Stimulated activated naive CD8-positive, alpha-beta T cell treated with anti-CD3 and anti-CD28 coated beads, Interleukin-15, Interleukin-2, amounts not matched to agents 100 U/mL and 50 U/mL, for 24 hours (primary cell): ENCODE measurements at regions not wholly inside any gene's neighbourhood (a gene's known extent, or its start where the extent isn't known, plus 50 kb on each side); places are given as distances from the start of the nearest gene placed in this dataset.
"Not testable (repeated sequence)": the region's sequence is repeated elsewhere in the genome, so short reads cannot be mapped to it uniquely, and the experiment has no call there.

Experiments
- ATAC-seq: fragments of 150-1000 bp; cut with Tn5 transposase; one replicate; pipeline ENCODE4 v1.10.0; 2021
- DNase-seq: peaks from one replicate; pipeline ENCODE4 v3.0.0; 2021

- ATAC-seq: no peak
Observed at GRCh38 chr11:92168936-92169335, 55.7 kb upstream of the FAT3 start.

GRCh38 chr11:92167571-92167970, 57.0 kb upstream of the FAT3 start:
- no peak for DNase-seq
- no peak for ATAC-seq

More at GRCh38 chr11:92168936-92169335, 55.7 kb upstream of the FAT3 start:
- no peak for DNase-seq

- no peak for ATAC-seq
- DNase-seq: no peak
Observed at GRCh38 chr11:92166335-92166734, 58.3 kb upstream of the FAT3 start.

GRCh38 chr11:92163879-92164278, 60.7 kb upstream of the FAT3 start:
- ATAC-seq (no peak), DNase-seq (no peak)

DNA sequence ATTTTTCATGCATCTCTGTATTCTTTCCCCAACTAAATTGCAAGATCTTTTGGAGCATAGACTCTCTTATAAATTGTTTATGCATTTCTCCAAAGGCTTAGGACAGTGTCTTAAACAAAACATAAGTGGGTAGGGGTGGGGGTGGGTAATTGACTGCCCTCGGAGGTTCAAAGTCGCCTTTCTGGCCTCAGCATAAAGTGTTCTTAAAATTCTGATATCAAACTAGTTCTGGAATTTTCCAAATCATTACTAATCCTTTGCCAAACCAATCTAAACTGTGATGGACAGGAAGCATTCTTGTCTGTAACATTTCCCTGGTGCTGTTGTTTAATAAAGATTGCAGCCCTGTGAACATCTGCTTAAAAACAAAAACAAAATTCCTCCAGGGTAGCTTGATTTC, 61.8 kb upstream of the FAT3 start:
- DNase-seq (no peak), ATAC-seq (no peak)

GRCh38 chr11:92159931-92160330, 64.7 kb upstream of the FAT3 start:
- DNase-seq (no peak), ATAC-seq (no peak)

GRCh38 chr11:92157390-92157789, 67.2 kb upstream of the FAT3 start:
- ATAC-seq, DNase-seq: not testable (repeated sequence)

- ATAC-seq (no peak), DNase-seq (no peak)
Observed at GRCh38 chr11:92154611-92155010, 70.0 kb upstream of the FAT3 start.

DNA sequence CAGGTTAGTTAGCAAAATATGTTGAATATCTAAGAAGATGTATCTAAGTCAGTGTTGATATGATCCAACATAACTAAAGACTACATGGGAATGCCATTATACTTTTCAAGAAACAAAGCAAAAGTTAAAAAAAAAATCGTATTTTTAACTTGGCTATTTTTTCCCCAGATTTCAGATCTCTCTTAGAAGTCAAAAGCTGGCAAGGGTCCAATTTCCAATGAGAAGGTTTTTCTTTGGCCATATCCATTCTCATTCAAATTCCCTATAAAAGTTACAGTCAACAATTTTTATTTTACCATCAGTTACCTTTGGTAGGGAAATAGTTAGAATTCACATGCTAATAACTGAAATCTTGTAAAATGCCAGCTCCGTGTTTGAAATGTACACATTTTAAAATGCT, 70.5 kb upstream of the FAT3 start:
- no peak for DNase-seq
- no peak for ATAC-seq

- no peak for ATAC-seq
Observed at GRCh38 chr11:92153542-92153941, 71.1 kb upstream of the FAT3 start.

GRCh38 chr11:92152245-92152644, 72.4 kb upstream of the FAT3 start:
- DNase-seq (no peak), ATAC-seq (no peak)

More at GRCh38 chr11:92153542-92153941, 71.1 kb upstream of the FAT3 start:
- DNase-seq: no peak

DNA sequence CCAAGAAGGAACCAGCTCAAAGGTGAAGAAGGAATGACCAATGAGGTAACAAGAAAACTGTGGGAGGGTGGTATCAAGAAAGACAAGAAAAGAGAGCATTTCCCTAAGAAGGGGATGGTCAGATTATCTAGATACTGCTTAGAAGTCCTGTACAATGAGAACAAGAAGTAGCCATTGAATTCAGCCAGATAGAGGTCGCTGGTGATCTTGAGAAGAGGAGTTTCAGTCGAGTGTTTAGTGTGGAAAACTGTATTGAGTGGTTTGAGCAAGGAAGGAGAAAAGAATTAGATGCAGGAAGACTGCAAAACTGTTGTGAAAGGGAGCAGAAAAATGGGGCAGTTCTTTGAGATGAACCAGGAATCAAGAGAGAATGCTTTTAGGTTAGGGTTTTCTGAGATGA, 74.6 kb upstream of the FAT3 start:
- DNase-seq: no peak
- ATAC-seq: no peak

DNA sequence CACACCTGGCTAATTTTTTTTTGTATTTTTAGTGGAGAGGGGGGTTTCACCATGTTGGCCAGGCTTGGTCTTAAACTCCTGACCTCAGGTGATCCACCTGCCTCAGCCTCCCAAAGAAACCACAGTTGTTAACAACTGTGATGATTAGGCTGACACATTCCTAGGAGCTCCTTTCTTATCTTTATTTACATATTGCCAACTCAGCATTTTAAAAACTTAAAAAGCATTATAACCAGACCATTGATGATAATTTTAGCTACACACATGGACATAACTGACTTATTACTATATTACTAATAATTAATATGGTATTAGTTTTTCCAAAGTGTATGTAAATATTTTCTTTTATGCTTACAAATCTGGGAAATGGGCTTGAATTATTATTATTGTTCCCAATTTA, 82.9 kb upstream of the FAT3 start:
- ATAC-seq (no peak), DNase-seq (no peak)

DNA sequence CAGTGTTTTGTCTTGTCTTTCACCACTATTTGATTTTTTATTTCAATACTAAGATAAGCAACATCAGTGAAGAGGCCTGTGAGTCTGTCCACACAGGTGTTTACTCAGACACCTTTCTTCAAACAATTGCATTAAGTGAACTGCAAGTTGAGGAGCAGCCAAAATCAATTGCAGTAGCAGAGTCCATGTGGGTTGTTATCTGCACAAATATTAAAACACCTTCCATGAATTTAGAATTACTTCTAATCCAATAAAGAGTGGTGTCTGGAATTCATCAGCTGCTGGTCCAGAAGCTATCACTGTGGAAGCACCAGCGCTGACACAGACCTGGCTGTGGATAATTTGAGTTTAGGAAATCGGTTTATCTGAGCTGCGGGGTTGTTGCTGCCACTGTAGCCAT, 83.5 kb upstream of the FAT3 start:
- no peak for DNase-seq
- ATAC-seq: no peak

DNA sequence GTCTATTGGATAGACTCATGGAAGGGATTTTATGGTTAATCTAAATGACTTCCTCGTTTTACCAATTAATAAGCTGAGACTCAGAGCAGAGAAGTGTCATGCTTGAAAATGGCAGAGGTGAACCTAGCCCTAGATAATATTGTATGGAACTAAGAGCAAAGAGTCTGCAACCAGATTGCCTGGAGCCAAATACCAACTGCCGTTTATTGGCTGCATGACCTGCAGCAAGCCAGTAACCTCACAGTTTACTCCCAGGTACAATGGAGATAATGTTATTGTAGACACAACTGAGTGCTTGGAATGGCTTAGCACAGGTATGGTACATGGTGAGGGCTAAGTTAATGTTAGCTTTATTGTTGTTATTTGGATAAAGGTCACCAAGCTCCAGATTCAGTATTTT, 84.6 kb upstream of the FAT3 start:
- DNase-seq: no peak
- no peak for ATAC-seq

DNA sequence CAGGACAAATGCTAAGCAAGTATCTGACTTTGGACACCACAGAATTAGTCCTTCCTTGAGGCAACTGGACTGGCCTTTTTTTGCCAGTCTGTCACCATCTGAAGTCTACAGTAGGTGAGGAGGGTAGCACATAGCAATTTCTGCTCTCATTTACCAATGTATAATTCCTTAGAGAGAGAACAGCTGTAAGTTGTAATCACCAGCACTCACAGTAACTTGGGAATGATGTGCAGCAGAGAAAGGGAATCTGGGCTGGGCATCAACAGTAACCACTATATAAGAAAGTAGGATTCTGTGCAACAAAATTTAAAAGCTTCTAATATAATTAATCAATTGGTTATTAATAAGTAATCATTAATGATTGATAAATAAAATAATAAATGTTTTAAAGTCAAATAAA, 86.3 kb upstream of the FAT3 start:
- DNase-seq (no peak), ATAC-seq (no peak)

GRCh38 chr11:92137747-92138146, 86.9 kb upstream of the FAT3 start:
- no peak for ATAC-seq
- DNase-seq: no peak

- no peak for DNase-seq
- ATAC-seq: no peak
Observed at GRCh38 chr11:92136797-92137196, 87.8 kb upstream of the FAT3 start.

DNA sequence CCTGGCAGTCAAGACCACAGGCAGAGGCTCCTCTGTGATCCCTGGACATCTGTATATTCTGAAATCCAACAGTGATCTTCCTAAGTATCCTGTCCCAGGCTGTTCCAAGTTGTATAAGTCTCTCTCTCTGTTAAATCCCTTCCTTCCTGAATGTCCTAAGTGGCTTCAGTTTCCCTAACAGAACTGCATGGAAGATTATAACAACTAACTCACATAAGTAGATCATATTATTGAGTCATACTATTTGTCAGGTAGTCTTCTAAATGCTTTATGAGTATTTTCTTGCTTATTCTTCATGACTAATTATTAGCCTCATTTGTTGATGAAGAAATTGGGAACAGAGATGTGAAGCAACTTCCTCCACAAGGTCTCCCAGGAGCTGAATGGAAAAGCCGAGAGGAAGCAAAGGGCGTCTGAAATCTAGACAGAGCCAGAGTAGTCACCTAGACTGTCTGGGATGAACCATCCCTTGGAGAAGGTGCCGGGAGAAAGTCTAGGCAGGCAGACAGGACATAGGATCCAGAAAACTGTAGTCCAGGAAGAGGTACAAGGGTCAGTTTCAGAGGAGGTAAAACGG, 93.2 kb upstream of the FAT3 start:
- DNase-seq: no peak
- no peak for ATAC-seq

- ATAC-seq: no peak
- no peak for DNase-seq
Observed at GRCh38 chr11:92130421-92130831, 94.2 kb upstream of the FAT3 start.

DNA sequence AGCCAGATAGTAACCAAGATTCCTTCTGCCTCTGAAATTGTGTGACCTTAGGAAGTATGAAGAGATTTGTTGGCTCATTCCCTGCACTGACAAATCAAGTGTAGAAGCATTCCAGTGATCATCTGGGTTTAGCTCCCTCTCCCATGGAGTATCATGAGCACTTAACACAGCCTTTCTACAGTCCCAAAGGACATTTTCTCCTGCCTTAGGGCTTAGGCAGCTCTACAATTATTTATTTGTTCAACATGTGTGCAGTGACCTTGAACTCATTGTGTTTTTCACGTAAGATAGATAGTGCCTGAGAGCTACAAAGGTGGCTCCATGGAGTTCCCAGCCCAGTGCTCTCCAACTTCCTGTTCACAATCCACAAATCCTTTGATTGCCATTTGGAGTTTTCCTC, 94.8 kb upstream of the FAT3 start:
- ATAC-seq: no peak
- DNase-seq: no peak

DNA sequence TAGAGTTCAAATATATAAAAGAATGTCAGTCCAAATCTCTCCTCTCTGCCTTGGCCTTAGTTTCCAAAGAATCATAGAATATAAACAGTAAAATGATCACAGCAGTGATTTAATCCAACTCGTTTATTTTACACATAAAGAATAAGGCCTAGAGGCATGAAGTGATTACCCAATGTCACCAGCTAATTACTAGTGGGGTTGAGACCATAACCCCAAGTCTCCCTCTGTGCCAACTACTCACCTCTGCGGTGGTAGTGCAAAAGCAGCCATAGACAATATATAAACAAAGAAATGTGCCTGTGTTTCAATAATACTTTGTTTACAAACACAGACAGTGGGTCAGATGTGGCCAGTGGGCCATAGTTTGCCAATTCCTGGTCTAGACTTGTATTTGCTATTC, 96.6 kb upstream of the FAT3 start:
- no peak for ATAC-seq
- no peak for DNase-seq

GRCh38 chr11:92125321-92125720, 99.3 kb upstream of the FAT3 start:
- DNase-seq (no peak), ATAC-seq (no peak)

GRCh38 chr11:92123540-92123939, 101.1 kb upstream of the FAT3 start:
- DNase-seq (no peak), ATAC-seq (no peak)

DNA sequence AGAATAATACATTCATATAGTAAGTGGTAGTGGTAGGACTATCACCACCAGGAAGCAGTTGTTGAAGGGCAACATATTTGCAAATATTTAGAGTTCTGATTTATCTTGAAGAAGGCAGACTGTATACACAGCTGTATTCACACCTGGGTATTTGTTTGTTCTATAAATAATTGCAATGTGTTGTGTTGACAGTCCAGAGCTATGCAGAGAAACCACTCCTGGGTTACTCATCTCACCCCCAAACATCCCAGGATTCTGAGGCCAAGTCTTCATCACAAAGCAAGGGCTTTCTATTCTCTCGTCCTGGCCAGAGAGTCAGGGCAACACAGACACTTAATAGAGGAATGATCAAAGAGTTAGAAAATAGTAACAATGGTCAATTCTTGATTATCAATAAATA, 102.1 kb upstream of the FAT3 start:
- no peak for ATAC-seq
- DNase-seq: no peak
